HFF-Myc (cell line): ENCODE measurements at regions not wholly inside any gene's neighbourhood (a gene's known extent, or its start where the extent isn't known, plus 50 kb on each side); places are given as distances from the start of the nearest gene placed in this dataset.

Source experiments
- DNase-seq: peaks from one replicate; pipeline ENCODE4 v3.0.0-alpha.2; 2011; ENCODE audit warnings: low read depth; ENCODE audit errors: extremely low read depth
- H3K4me3 ChIP-seq: replicated peaks from 2 replicates; pipeline ENCODE4 v1.5.1; 2011; ENCODE audit warnings: low read depth, mild to moderate bottlenecking, control low read depth, low read length
- TF ChIP-seq, protein P1 (sequence below): IDR thresholded peaks from 2 replicates; pipeline ENCODE4 v1.5.1; 2012; ENCODE audit warnings: mild to moderate bottlenecking, low read depth, low read length, control low read depth; ENCODE audit errors: missing control alignments

DNA sequence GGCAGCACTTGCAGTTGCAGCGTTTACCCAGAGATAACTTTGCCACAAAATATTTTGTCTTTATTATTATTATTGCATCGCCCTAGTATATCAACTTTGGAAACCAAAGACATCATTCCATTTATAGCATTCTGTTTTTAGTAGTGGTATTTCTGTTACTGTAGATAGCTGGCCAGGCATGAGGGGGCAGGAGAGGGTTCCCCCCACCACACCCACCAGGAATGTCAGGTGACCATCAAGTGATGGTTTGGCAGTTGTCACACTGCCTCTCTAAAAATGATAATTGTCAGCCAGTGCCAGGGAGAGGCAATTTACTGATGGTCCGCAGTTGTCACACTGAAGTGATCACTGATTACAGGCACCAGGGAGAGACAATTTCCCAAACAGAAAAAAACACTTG lies 135.6 kb downstream of the TSEN15 start:
- no peak overlapping the region for H3K4me3 ChIP-seq
- TF ChIP-seq, protein P1, sequence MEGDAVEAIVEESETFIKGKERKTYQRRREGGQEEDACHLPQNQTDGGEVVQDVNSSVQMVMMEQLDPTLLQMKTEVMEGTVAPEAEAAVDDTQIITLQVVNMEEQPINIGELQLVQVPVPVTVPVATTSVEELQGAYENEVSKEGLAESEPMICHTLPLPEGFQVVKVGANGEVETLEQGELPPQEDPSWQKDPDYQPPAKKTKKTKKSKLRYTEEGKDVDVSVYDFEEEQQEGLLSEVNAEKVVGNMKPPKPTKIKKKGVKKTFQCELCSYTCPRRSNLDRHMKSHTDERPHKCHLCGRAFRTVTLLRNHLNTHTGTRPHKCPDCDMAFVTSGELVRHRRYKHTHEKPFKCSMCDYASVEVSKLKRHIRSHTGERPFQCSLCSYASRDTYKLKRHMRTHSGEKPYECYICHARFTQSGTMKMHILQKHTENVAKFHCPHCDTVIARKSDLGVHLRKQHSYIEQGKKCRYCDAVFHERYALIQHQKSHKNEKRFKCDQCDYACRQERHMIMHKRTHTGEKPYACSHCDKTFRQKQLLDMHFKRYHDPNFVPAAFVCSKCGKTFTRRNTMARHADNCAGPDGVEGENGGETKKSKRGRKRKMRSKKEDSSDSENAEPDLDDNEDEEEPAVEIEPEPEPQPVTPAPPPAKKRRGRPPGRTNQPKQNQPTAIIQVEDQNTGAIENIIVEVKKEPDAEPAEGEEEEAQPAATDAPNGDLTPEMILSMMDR: no peak
- no peak for DNase-seq

DNA sequence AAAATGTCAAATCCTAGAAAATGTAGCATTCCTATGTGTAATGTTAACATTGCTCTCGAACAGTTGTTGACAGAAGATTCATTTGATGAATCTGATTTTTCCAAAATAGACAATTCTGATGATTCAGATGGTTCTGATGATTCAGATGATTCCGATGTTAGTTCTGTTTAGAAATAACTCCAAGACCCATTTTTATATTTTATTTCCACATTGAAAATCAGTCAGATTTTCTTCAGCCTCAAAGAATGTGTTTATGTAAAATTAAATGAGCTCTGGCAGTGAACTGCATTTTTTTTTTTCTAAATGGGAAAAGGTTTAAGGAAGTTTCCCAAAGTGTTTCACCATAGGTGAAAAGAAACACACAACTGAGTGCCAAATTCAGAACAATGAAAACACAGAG lies 136.5 kb downstream of the TSEN15 start:
- no peak for DNase-seq
- TF ChIP-seq, protein P1: no peak
- H3K4me3 ChIP-seq: no peak overlapping the region

GRCh38 chr1:184189361-184189760 lies 137.8 kb downstream of the TSEN15 start:
- TF ChIP-seq, protein P1: no peak
- no peak overlapping the region for H3K4me3 ChIP-seq
- no peak for DNase-seq

GRCh38 chr1:184190616-184191015 lies 139.1 kb downstream of the TSEN15 start:
- TF ChIP-seq, protein P1: no peak
- DNase-seq: no peak
- H3K4me3 ChIP-seq: no peak overlapping the region

DNA sequence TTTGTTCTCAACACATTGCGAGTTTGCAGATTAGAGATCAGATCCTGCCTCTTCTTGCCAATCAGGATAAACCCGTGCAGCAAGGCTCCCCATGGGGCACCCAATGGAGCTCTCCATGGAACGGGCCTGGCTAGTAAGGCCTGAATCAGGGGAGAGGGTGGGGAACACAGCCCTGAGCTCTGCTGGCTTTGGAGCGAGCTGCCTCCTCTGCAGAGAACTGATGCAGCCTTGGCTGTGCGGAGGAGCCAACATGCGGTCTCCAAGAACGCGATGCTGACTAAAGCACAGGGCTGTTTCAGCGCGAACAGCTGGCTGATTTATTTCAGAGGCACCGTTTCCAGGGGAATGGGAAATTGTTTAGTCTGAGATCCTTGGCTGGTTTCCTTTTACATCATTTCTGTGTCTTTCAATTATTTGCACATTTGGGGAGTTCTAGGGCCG lies 139.7 kb downstream of the TSEN15 start:
- no peak overlapping the region for H3K4me3 ChIP-seq
- TF ChIP-seq, protein P1: no peak
- DNase-seq: peak; percentile 36

GRCh38 chr1:184192796-184193195 lies 141.3 kb downstream of the TSEN15 start:
- H3K4me3 ChIP-seq: no peak overlapping the region
- no peak for DNase-seq
- TF ChIP-seq, protein P1: no peak

DNA sequence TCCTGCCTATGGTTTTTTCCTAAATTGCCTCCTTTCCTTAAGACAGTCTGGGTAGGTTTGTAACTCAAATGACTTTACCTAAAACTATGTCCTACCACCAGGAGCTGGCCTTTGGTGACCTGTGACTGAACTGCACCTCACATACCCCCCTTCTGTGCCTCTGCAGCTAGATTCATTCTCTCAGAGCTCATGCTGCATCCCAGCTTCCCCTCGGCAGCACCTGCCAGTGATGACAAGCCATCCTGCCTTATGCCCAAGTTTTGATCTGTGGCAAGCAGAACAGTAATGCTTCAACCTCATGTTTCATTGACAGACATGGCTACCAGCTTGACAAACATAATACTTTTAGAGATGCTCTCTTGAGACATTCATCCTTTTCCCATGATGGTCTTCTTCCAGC lies 141.9 kb downstream of the TSEN15 start:
- no peak for DNase-seq
- TF ChIP-seq, protein P1: no peak
- no peak overlapping the region for H3K4me3 ChIP-seq
